Caco-2 (cell line): ENCODE measurements at regions not wholly inside any gene's neighbourhood (a gene's known extent, or its start where the extent isn't known, plus 50 kb on each side); places are given as distances from the start of the nearest gene placed in this dataset.

Source experiments
- BruUV-seq: library from RNA; stranded (reverse); fragments of 400-500 nt; replicated peaks from 2 replicates; lab custom pipeline; 2021; lab: Mats Ljungman, UMichigan
- CTCF ChIA-PET: fragments of 300-600 bp; sonication (Branson Sonifier 250); formaldehyde crosslinking; loops from one replicate; lab custom pipeline; 2022; ENCODE audit warnings: antibody characterized with exemption; lab: Charles Lee
- POLR2A ChIA-PET: fragments of 300-600 bp; sonication (Branson Sonifier 250); formaldehyde crosslinking; loops from one replicate; lab custom pipeline; 2022; ENCODE audit warnings: antibody characterized with exemption; lab: Charles Lee
- DNase-seq, 2 experiments: peaks; one replicate each; pipeline versions ENCODE4 v3.0.0 to v3.0.0-alpha.2; 2020 to 2022
- H3K27me3 ChIP-seq: replicated peaks from 2 replicates; pipeline ENCODE4 v1.6.0; 2011; ENCODE audit warnings: low read length; ENCODE audit not compliant: control insufficient read depth, insufficient read depth
- H3K36me3 ChIP-seq: 2 replicates; pipeline ENCODE4 v1.5.1; 2011; ENCODE audit warnings: low read length; ENCODE audit not compliant: control insufficient read depth, insufficient read depth
- H3K4me1 ChIP-seq: fragments of 250-450 bp; sonication (Bioruptor Pico); 2 replicates; pipeline ENCODE4 v1.5.1; 2020; ENCODE audit warnings: mild to moderate bottlenecking
- H3K4me3 ChIP-seq: 2 replicates; pipeline ENCODE4 v1.5.1; 2011; ENCODE audit warnings: low read depth, mild to moderate bottlenecking, control low read depth, low read length
- H3K9me3 ChIP-seq: fragments of 250-450 bp; sonication (Bioruptor Pico); 2 replicates; pipeline ENCODE4 v1.5.1; 2020; ENCODE audit warnings: mild to moderate bottlenecking, moderate library complexity
- H3K27ac Mint-ChIP-seq: one replicate; pipeline ENCODE4 v1.8.0; 2022; ENCODE audit warnings: mixed read lengths; ENCODE audit not compliant: unreplicated experiment
- H3K27me3 Mint-ChIP-seq: one replicate; pipeline ENCODE4 v1.8.0; 2022; ENCODE audit warnings: mixed read lengths; ENCODE audit not compliant: insufficient read depth, unreplicated experiment
- H3K36me3 Mint-ChIP-seq: one replicate; pipeline ENCODE4 v1.8.0; 2022; ENCODE audit warnings: mild to moderate bottlenecking, mixed read lengths; ENCODE audit not compliant: insufficient read depth, unreplicated experiment
- H3K4me1 Mint-ChIP-seq: one replicate; pipeline ENCODE4 v1.8.0; 2022; ENCODE audit warnings: low read depth, mixed read lengths; ENCODE audit not compliant: unreplicated experiment
- H3K4me3 Mint-ChIP-seq: one replicate; pipeline ENCODE4 v1.8.0; 2022; ENCODE audit warnings: mild to moderate bottlenecking, moderate library complexity, mixed read lengths; ENCODE audit not compliant: unreplicated experiment
- H3K9me3 Mint-ChIP-seq: one replicate; pipeline ENCODE4 v1.8.0; 2022; ENCODE audit warnings: mixed read lengths; ENCODE audit not compliant: unreplicated experiment
- intact Hi-C: fragments of 100-400 bp; cut with micrococcal nuclease; formaldehyde crosslinking; loops from one replicate; pipeline ENCODE4 v1.10.0; 2022; ENCODE audit not compliant: unreplicated experiment
- TF ChIP-seq, protein P1 (sequence below), 2 experiments: fragments of 200-600 bp in 1 of 2; IDR thresholded peaks; 1 replicate in 1 of 2; 2 replicates in 1 of 2; pipeline versions ENCODE4 v1.5.1 to v1.8.0; 2011 to 2022; ENCODE audit warnings: antibody characterized with exemption in 1 of 2, control low read depth in 1 of 2, inconsistent platforms in 1 of 2, low read depth in 1 of 2, low read length in 1 of 2, mild to moderate bottlenecking in 1 of 2, moderate library complexity in 1 of 2; ENCODE audit not compliant: insufficient read depth in 1 of 2, severe bottlenecking in 1 of 2, unreplicated experiment in 1 of 2

DNA sequence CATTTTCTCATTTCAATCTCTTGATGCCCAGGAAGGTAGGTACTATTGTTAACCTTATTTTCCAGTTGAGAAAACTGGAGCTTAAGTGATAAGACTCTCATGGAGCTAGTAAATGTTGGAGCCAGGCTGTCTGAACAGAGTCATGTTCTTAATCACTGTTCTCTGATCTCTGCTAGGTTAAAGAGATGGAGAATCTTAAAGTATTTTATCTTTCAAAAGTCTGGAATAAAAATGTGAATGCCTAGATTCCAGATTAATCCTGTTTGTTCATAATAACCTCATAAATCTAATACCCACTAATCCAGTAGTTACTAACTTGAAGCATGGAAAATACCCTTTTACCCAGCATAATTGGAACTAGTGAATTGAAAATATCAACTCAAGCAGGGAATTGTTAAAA, 341.0 kb upstream of the RGS6 start:
- no peak for DNase-seq
- intact Hi-C loops = no loop called here
- no peak overlapping the region for H3K4me3 Mint-ChIP-seq
- H3K9me3 Mint-ChIP-seq = no peaks in the 10 kb centered on the region
- POLR2A ChIA-PET = no interaction called here
- no peak overlapping the region for H3K27ac Mint-ChIP-seq
- Histone ChIP-seq H3K9me3 (no peaks in the 10 kb centered on the region), H3K4me1 (peaks cover 8% of the 10 kb centered on the region), H3K36me3 (peaks cover 1% of the 10 kb centered on the region), H3K4me3 (no peak overlapping the region), H3K27me3 (no peaks in the 10 kb centered on the region)
- peaks cover 16% of the 10 kb centered on the region for H3K36me3 Mint-ChIP-seq
- H3K27me3 Mint-ChIP-seq = no peaks in the 10 kb centered on the region
- H3K4me1 Mint-ChIP-seq = peaks cover 8% of the 10 kb centered on the region
- CTCF ChIA-PET = no interaction called here
- TF ChIP-seq, protein P1, sequence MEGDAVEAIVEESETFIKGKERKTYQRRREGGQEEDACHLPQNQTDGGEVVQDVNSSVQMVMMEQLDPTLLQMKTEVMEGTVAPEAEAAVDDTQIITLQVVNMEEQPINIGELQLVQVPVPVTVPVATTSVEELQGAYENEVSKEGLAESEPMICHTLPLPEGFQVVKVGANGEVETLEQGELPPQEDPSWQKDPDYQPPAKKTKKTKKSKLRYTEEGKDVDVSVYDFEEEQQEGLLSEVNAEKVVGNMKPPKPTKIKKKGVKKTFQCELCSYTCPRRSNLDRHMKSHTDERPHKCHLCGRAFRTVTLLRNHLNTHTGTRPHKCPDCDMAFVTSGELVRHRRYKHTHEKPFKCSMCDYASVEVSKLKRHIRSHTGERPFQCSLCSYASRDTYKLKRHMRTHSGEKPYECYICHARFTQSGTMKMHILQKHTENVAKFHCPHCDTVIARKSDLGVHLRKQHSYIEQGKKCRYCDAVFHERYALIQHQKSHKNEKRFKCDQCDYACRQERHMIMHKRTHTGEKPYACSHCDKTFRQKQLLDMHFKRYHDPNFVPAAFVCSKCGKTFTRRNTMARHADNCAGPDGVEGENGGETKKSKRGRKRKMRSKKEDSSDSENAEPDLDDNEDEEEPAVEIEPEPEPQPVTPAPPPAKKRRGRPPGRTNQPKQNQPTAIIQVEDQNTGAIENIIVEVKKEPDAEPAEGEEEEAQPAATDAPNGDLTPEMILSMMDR (IDR thresholded peaks at IDR 0.05; ENCODE audit: insufficient read depth in 1 of 2, low read depth in 1 of 2, low read length in 1 of 2, severe bottlenecking in 1 of 2, unreplicated experiment in 1 of 2) = no peak
- no TSS peak for BruUV-seq

DNA sequence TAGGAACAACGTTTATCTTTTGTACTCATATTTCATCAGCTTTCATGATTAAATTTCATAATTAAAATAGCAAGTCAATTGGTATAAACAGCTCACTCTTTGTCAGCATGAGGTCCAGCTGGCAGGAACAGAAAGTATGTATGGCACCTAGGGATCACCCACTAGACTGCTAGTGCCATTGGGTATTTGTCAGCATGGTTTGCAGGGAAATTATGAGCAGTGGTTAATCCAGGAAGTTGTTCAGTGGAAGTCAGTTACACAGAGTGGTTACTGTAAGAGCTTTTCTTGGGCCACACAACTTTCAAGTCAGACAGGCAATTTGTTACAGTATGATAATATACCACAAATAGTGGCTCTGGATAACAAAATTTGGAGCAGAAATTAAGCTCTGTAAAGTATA, 340.3 kb upstream of the RGS6 start:
- Mint-ChIP-seq H3K9me3 (no peaks in the 10 kb centered on the region), H3K4me1 (peaks cover 14% of the 10 kb centered on the region), H3K4me3 (no peak overlapping the region), H3K36me3 (peaks cover 16% of the 10 kb centered on the region), H3K27ac (no peak overlapping the region), H3K27me3 (no peaks in the 10 kb centered on the region)
- no TSS peak for BruUV-seq
- Histone ChIP-seq H3K4me3 (no peak overlapping the region), H3K36me3 (peaks cover 1% of the 10 kb centered on the region), H3K9me3 (no peaks in the 10 kb centered on the region), H3K27me3 (no peaks in the 10 kb centered on the region), H3K4me1 (peaks cover 8% of the 10 kb centered on the region)
- TF ChIP-seq, protein P1 (IDR thresholded peaks at IDR 0.05; ENCODE audit: insufficient read depth in 1 of 2, low read depth in 1 of 2, low read length in 1 of 2, severe bottlenecking in 1 of 2, unreplicated experiment in 1 of 2) = no peak
- intact Hi-C loops = no loop called here
- CTCF ChIA-PET = no interaction called here
- POLR2A ChIA-PET = interaction anchor here (0.6 kb wide), 1 partner anchor 96 kb away, joined by 5 read pairs; no protein-coding TSS in a partner anchor
- no peak for DNase-seq

DNA sequence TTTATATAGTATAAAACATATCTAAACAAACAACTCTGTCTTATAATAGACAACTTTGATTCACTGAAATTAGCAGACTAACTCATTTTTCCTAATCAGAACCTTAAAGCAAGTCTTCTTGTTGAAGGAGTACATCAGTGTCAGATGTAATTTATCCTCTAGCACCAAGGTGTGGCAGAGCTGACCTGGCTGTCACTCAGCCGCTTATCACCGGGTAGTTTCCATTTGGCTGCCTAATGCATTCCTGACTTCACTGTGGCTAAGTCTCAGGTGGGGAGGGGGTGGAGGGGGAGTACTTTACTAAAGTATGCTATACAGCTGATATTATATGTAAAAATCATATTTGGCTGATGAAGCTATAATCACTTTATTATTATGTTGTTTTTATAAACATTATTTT, 339.9 kb upstream of the RGS6 start:
- intact Hi-C loops = no loop called here
- no TSS peak for BruUV-seq
- Mint-ChIP-seq H3K9me3 (no peaks in the 10 kb centered on the region), H3K4me1 (peaks cover 14% of the 10 kb centered on the region), H3K27me3 (no peaks in the 10 kb centered on the region), H3K27ac (no peak overlapping the region), H3K4me3 (no peak overlapping the region), H3K36me3 (peaks cover 16% of the 10 kb centered on the region)
- ChIA-PET CTCF (no interaction called here), POLR2A (interaction anchor here (0.6 kb wide), 1 partner anchor 97 kb away, joined by 5 read pairs; no protein-coding TSS in a partner anchor)
- no peak overlapping the region for H3K4me3 ChIP-seq
- no peaks in the 10 kb centered on the region for H3K27me3 ChIP-seq
- H3K4me1 ChIP-seq = peaks cover 8% of the 10 kb centered on the region
- no peaks in the 10 kb centered on the region for H3K9me3 ChIP-seq
- H3K36me3 ChIP-seq = peaks cover 1% of the 10 kb centered on the region
- TF ChIP-seq, protein P1 (IDR thresholded peaks at IDR 0.05; ENCODE audit: insufficient read depth in 1 of 2, low read depth in 1 of 2, low read length in 1 of 2, severe bottlenecking in 1 of 2, unreplicated experiment in 1 of 2) = no peak
- DNase-seq = peak; percentile 27 to 37
